ENCODE measurements at regions not wholly inside any gene's neighbourhood (a gene's known extent, or its start where the extent isn't known, plus 50 kb on each side); places are given as distances from the start of the nearest gene placed in this dataset.

DNA sequence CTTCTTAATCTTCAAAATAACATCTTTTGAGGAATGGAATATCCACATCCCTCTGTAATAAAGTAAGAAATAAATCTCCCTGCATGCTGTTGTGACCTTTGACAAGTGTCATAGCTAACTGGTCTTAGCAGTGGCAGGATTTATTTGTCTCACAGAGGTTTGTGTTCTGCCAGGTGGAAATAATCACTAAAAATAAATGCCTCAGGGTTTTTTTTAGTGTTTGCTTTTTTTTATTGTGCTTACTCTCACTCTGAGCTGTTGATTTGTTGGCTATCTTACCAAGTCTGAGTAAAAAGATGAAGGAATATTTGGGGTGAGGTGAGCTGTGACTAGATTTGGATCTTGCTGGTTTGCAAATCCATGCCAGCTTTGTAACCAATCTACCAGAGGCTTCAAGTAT is 285.4 kb downstream of the ALG10B start:
- Histone ChIP-seq H3K36me3 (replicated peaks in 1 of 2) (no peaks in the 10 kb centered on the region), H3K9me3 (replicated peaks in 1 of 3) (no peaks in the 10 kb centered on the region), H3K4me3 (no peak overlapping the region), H3K4me1 (replicated peaks in 1 of 2) (no peaks in the 10 kb centered on the region), H3K27ac (no peak overlapping the region), H3K27me3 (no peaks in the 10 kb centered on the region)
- intact Hi-C loops (cut with DNase I) = no loop called here
- TF ChIP-seq, protein P1, sequence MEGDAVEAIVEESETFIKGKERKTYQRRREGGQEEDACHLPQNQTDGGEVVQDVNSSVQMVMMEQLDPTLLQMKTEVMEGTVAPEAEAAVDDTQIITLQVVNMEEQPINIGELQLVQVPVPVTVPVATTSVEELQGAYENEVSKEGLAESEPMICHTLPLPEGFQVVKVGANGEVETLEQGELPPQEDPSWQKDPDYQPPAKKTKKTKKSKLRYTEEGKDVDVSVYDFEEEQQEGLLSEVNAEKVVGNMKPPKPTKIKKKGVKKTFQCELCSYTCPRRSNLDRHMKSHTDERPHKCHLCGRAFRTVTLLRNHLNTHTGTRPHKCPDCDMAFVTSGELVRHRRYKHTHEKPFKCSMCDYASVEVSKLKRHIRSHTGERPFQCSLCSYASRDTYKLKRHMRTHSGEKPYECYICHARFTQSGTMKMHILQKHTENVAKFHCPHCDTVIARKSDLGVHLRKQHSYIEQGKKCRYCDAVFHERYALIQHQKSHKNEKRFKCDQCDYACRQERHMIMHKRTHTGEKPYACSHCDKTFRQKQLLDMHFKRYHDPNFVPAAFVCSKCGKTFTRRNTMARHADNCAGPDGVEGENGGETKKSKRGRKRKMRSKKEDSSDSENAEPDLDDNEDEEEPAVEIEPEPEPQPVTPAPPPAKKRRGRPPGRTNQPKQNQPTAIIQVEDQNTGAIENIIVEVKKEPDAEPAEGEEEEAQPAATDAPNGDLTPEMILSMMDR (IDR thresholded peaks at IDR 0.05) = no peak
- TF ChIP-seq POLR2A (IDR thresholded peaks at IDR 0.05) = no peak
- DNase-seq = no peak

Small RNAs in the stretch of these regions (small RNA-seq; reads per million reads assigned to genes)
- 0 reads per million in 2 donors for gene AC087897.1
